OCI-LY1 (cell line): ENCODE measurements at regions not wholly inside any gene's neighbourhood (a gene's known extent, or its start where the extent isn't known, plus 50 kb on each side); places are given as distances from the start of the nearest gene placed in this dataset.

Experiments used
- CTCF ChIP-seq: fragments of 200-600 bp; sonication (generic), shearing (Covaris generic); IDR thresholded peaks from 2 replicates; pipeline ENCODE4 v1.5.1; 2017; ENCODE audit warnings: mild to moderate bottlenecking, antibody characterized with exemption, low read length, moderate library complexity, mixed read lengths
- EZH2 ChIP-seq: fragments of 200-600 bp; sonication (generic), shearing (Covaris generic); IDR thresholded peaks from 2 replicates; pipeline ENCODE4 v1.8.0; 2017; ENCODE audit warnings: borderline replicate concordance, mixed run types, mild to moderate bottlenecking, antibody characterized with exemption, low read length, moderate library complexity, mixed read lengths

DNA sequence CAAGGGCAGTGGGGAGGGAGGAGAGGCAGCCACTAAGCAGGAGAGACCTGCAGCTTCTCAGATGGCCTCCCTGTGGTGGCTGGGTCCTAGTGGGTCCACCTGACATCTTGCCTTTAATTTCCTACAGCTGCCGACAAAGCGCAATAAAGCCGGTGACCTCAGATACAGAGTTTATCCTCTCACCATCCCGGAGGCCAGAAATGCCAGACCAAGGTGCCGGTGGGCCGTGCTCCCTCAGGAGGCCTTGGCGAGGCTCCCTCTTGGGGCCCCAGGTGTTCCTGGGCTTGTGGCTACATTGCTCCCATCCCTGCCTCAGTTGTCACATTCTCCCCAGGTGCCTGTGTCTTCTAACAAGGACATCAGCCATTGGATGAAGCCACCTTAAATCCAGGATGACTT lies 103.0 kb downstream of the ADRA2C start:
- TF ChIP-seq EZH2 (no peak), CTCF (no peak)
